Activated CD4-positive, alpha-beta T cell treated with anti-CD3 and anti-CD28 coated beads, Interleukin-10, Interleukin-2, amounts not matched to agents 100 ng/mL and 50 ng/mL, durations not matched to agents 16 hours and 8 hours (primary cell): ENCODE measurements at regions not wholly inside any gene's neighbourhood (a gene's known extent, or its start where the extent isn't known, plus 50 kb on each side); places are given as distances from the start of the nearest gene placed in this dataset.

Experiments used
- DNase-seq: peaks from one replicate; pipeline ENCODE4 v3.0.0-alpha.2; 2020

DNA sequence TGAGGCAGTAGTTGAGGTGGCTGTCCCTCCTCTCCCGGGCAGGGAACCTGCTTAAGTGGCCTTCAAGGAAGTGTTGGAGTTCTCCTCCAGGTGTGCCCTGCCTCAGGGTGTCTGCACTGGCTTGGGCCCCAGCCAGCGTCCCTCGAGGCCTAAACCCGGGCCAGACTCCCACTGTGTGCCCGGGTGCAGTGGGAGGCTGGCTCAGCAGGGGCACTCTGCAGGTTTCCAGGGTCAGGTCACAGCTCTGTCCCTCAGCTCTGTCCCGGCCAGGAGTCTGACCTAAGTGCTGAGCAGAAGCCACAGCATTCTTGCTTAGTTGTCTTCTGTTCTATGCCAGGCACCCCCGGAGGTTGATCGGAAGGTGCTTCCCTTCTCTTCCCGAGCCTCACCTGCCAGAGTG, 69.0 kb upstream of the OTOS start:
- DNase-seq: no peak

DNA sequence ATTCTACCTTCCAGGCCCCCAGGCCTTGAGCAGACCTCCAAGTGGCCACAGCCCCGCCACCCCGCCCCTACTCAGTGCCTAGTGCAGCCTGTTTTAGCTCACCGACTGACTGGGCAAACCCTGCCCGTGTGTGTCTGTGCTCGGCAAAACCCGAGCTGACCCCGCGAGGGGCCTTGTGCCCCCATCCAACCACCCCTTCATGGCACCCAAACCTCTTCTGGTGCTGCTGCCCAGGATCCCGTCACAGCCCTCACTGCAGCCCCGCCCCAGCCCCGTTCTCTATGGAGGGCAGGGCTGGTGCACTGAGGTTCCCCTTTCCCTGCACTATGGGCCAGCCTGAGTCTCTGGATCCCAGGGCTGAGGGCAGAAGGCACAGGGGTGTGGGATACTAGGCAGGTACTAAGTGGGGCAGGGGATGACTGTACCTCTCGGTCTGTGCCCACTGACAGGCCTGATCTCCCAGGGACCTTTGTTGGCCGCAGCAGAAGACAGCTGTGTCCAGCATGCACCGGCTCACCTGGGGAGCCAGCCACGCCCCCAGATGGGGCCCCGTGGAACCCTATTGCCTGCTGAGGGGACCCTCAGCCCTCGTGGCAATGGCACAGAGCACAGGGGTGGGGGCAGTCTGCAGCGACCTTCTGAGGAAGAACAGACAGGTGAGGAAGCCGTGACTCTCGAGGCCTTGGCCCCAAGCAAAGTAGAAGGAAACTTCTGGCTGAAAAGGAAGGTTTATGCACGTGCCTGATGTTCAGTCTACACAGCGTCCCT, 69.9 kb upstream of the OTOS start:
- DNase-seq: no peak

DNA sequence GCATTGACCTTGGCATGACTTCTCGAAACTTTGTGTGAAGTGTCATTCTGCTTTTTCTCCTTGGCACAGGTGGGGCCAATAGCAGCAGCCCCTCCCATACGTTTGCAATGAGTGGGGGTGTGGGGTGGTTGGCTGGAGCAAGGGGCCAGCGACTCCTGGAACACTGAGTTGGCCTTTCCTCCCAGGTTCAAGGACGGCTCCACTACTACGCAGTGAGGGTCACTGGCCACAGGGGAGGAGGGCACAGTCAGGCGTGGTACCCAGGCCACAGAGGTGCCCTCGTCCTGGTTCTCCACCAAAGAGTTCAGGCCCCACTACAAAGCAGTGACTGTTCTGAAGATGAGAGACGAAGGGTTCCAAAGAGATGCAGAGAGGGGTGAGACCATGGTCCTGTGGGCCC, 70.6 kb upstream of the OTOS start:
- DNase-seq: no peak

DNA sequence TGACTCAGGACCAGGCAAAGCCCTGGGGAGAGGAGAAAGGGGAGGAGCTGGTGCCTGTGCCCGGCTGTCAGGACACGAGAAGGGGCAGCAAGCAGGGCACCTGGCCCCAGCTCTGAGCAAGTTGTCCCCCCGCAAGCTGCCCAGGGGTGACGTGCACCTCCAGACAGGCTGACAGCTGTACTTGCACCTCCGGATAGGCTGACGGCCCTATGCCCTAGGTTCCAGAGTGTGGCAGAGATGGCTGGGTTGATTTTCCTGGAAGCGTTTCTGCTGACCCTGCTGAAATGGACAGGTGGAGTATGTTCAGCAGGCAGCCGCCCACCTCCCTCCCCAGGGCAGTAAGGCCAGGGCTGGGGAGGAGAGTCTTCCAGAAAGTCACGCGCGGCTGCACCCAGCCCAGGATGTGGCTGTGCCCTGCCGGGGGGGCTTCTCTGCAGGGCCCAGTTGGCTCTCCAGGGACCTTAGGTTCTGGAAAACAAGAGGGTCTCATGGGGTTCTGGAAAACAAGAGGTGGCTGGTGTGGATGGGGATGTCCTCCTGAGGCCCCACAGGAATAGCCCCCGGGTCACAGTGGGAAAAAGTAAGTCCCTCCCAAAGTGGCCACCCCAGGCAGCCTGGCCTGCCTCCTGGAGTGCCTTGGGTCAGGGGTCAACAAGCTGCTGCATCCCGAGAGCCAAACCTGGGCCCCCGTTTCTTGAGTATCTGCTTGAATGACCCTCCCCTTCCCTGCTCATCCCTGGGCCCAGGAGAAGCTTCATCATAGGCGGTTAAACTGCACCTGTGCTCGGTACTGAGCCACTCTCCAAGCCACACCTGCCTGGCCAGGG, 71.4 kb upstream of the OTOS start:
- DNase-seq: no peak

DNA sequence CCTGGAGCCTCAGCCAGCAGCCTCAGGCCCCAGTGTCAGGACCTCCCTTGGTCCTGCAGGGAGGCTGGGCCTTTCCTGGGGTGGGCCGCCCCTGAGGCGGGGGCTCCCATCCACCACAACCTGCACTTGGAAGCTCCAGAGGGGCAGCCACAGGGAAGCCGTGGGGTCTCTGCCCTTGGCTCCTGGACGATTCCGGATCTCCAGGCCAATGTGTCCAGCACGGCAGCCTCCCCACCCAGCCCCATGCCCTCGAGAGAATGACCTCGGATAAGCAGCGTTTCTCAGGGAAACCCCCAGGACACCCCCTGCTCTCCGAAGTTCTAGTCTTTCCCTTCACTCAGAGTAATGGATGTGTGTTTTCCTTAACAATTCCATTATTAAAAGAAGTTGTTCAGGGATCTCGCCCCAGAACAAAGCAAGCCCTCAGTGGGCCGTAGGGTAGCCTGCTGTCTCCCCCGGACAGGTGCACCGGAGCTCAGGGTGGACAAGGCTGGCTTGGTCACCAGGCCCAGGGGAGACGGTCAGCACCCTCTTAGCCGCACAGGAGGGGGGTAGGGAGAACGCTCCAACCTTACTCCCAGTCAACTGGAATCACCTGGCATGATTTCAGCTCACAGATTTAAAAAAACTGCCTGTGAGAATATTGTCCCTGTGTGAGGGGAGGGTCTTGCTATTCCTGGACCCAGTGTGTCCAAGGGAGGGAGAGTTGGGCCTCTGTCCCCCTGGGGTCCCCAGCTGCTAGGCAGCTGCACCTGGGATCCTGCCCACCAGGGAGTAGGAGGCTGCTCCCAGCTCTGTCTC, 72.2 kb upstream of the OTOS start:
- no peak for DNase-seq

DNA sequence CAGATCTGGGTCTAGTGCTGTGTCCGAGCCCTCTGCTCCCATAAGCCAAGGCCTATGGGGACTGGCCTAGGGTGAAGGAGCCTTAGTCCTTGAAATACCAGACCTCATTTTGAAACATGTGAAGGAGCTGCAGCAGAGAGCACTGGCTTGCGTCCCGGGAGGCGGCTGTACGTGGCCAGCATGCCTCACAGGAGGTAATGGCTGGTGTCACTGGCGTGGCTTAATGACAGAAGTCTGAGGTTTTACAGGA, 72.7 kb upstream of the OTOS start:
- no peak for DNase-seq

DNA sequence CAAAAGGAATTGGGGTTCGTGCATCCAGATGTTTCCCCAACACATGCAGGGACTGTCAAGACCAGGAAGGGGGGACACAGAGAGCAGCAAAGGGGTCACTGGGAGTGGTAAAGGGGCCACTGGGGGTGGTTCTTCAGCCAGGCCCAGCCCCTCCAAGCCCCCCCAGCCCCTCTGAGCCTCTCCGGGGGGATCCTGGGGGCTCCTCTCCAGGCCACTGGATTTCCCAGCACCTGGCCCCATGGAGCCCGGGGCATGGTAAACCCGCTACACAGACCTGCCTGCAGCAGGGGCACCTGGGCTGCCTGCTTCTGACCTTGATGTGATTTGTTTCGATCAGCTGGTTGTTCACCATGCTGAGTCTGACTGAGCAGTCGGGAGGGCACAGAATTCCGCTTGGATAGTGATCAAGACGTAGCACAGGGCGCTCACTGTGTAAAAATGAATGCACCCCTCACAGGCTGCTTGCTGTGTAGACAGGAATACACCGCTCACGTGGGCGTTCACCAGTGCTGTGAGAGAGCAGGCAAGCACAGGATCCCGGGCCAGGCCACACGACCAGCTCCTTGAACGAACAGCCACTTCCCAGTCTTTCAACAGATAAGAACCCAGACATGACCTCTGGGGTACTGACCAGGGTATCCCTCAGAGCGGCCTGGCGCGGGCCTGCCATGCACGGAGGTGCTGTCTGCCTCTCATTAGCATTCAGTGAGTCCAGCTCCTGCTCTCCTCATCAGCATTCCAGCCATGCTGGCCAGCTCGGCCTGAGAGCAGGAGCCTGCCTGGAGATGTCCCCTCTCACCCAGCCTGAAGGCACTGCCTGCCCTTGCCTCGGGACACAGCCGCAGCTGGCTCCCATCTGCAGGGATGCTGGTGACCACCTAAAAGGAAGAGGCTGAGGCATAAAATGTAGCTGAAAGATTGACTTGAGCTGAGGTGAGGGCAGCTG, 73.3 kb upstream of the OTOS start:
- DNase-seq: no peak

DNA sequence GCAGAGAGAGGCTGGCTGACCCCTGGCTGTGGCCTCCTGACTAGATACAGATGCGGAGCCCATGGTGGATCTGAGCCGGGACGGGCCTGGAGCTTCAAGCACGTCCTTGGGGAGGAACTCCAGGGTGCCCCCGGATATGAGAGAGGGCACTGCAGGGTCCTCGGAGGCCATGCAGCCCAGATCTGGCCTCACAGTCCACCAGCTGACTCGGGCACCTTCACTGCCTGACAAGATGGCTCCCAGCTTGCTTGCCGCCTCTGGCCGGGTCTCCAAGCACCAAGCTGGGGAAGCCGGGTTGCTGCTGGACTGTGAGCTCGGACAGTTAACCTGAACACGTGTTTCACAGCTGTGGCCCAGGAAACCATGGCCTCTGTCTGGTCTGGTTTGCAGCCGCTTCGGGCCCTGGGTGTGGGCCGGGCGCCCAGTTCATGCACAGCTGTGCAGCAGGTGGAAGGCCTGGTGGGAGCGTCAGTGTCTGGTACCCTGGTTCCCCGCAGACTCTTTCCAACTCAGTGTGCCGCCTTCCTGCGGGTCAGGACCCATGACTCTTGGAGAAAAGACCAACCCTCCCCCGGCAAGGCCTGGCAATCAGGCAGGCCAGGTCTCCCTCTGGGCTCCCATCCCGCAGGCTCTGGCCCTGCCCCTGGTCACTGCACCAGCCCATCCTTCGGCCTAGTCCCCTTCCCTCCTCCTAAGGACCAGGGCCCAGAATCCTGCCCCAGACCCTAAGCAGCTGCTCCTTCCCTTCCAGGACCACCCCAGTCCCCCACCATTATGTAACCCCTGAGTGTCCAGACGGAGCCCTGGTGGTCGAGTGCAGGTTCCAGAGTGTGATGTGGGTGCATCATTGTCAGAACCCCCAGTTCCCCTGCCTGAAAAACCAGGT, 74.6 kb upstream of the OTOS start:
- DNase-seq: no peak

DNA sequence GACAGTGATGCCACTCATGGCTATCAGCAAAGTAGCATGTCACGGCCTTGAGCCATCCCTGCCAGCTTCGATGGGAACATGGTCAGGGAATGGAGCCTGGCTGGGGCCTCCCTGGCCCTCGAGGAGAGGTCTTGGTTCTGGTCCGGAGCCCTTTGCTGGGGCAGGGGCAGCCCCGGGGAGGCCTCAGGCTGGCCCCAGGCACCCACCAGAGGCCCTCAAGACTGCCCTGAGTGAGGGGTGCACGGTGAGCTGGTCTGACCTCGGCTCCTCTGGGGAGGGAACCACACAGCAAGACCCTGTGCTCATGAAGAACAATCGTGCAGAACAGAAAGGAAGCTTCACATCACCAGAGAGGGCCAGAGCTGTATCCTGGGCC, 75.2 kb upstream of the OTOS start:
- DNase-seq: no peak

DNA sequence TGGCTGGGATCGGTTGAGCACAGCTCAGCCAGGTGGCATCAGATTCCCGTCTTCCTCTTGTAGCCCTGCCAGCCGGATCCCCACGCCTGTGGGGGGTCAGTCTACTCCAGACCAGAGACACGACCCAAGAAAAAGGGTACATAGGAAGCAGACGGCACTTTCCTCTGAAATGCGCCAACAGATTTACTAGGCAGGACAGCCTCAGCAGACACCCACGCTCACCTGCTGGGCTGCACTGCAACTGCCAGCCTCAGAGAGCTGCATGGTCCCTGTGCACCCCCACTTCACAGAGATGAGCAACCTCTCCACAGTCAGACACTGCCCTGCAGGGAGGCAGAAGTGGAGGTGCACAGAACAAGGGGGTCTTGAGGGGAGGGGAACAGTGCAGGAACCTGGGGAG, 75.7 kb upstream of the OTOS start:
- DNase-seq: no peak

DNA sequence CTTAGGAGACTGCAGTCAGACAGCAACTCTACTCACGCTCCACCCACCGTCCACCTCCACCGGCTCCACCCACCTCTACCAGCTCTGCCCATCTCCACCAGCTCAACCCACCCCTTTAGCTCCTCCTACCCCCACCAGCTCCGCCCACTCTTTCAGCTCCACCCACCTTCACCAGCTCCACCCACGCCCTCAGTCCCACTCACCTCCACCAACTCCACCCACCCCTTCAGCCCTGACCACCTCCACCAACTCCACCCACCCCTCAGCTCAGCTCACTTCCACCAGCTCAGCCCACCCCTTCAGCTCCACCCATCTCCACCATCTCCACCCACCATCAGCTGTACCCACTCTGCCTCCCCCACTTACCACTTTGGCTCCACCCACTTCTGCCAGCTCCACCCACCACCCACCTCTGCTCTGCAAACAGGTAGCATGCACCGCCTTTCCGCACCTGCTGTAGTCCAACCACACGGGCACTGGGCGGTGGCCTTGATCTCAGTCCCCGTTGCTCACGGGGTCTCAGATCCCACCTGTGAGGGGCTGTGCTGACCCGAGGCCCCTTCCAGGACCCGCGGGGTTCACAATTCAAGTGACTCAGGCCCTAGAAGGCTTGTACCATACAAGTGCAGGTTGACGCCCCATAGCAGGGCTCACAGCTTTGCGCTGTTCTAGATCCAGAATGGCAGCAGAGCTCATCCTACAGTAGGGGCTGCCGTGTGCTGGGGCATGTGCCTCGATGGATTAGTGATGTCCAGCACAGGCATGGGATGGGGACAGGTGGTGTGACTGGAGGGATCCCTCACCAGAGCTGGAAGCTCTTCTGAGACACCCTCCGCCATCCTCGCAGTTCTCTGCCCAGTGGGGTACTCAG, 77.2 kb upstream of the OTOS start:
- DNase-seq: peak; percentile 30

DNA sequence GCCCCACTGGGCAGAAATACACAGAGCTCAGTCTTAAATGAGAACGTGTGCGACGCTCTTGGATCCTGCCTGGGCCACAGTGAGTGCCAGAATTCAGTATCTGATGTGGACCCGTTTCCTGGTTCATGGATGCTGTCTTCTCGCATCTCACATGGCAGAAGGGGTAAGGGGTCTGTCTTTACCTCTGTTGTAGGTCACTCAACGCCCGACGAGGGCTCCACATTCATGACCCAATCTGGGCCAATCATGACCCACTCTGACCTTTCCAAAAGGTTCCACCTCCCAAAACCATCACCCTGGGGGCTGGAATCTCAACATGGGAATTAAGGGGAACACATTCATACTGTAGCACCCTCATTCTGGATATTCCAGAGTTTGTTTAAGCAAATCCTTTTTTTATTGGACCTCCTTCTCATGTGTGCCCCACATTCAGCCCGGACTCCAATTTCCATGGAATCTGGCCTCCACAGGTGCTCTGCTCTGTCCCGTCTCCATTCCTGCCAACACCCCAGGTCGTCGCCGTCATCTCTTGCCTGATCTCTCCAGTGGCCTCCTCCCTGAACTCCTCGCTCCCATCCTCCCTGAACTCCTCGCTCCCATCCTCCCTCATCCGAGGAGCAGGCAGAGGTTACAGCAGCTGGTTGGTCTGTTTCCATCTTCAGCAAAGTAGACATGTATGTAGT, 78.9 kb upstream of the OTOS start:
- no peak for DNase-seq

DNA sequence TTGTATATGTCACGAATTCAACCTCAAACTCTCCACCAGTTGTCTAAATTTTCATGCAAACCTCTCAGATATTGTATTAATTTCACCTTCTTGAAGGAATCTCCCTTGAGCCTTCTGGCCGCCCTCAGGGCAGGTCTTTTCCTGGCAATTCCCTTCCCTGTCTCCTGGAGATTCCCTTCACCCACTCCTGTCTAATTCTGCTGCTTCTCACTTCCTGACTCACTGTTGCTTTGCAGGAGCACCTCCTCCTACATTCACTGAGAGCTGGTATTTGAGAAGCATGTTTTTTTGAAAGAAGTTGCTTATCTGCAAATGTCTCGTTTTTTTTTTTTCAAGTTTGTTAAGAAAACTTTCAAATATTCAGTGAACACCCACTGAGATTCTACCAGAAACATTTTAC, 79.9 kb upstream of the OTOS start:
- no peak for DNase-seq

DNA sequence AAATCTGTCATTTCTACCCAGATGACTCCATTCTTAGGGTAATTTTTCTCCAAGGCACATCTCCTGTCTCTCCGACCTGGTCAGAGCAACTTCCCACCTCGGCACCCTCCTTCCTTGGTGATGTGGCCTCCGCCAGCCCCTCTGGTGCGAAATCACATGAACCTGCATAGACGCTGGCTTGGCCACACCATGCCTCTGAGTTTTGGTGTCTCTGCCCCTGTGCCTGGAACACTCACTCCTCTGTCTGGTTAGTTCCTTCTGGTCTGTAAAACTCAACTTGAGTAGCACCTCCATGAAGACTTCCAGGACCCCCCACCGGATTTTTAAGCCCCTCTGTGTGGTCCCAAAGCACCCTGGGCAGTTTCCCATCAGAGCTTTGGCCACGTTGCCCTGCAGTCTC, 83.2 kb upstream of the OTOS start:
- DNase-seq: no peak

DNA sequence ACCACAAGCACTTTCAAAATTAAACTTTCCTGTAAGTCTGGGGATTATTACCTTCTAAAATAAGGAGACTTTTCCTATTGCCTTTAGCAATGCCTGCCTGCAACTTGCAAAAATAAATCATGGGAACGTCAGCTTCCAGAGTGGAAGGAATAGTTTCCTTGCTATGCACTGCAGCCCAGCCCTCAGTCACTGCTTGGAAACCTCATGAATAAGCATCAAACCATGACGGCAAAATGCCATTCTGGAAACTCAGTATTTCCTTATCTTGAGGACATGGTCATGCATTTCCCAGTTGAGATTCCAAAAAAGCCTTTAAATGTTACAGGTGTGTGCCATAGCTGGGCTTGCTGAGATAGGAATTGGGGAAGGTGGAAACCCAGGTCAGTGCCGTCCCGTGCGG, 84.2 kb upstream of the OTOS start:
- DNase-seq: no peak

DNA sequence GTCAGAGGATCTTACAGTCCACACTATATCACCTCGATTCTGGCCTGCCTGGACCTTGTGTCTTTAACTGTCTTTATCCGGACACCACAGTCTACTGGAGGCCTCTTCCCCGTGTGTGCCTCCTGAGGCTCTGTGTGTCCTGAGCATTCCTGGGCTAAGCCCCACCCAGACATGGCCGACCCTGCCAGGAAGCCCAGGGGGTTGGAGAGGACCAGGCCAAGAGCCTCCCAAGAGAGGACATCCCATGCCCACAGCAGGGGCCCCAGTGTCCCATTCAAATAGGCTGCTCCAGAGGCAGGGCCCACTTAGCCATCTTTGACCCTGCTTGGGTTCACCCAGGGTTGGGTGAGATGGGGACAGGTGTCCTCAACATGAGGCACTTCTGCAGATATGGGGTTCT, 84.7 kb upstream of the OTOS start:
- no peak for DNase-seq

DNA sequence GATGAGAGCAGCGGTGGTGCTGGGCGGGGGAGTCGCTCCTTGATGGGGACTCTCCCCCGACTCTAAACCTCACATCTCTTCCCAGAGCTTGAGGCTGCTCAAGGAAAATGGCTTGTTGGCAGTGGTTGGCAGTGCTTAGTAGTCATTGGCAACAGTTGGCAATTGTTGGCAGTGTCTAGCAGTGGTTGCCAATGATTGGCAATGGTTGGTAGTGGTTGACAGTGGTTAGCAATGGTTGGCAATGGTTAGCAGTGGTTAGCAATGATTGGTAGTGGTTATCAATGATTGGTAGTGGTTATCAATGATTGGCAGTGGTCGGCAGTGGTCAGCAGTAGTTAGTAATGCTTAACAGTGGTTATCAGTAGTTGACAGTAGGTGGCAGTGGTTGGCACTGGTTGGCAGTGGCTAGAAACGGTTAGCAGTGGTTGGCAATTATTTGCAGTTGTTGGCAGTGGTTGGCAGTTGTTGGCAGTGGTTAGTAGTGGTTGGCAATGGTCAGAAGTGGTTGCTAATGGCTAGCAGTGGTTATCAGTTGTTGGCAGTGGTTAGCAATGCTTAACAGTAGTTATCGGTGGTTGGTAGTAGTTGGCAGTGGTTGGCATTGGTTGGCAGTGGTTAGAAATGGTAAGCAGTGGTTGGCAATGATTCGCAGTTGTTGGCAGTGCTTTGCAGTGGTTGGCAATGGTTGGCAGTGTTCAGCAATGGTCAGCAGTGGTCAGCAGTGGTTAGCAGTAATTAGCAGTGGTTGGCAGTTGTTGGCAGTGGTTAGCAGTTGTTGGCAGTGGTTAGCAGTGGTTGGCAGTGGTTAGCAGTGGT, 85.4 kb upstream of the OTOS start:
- no peak for DNase-seq

DNA sequence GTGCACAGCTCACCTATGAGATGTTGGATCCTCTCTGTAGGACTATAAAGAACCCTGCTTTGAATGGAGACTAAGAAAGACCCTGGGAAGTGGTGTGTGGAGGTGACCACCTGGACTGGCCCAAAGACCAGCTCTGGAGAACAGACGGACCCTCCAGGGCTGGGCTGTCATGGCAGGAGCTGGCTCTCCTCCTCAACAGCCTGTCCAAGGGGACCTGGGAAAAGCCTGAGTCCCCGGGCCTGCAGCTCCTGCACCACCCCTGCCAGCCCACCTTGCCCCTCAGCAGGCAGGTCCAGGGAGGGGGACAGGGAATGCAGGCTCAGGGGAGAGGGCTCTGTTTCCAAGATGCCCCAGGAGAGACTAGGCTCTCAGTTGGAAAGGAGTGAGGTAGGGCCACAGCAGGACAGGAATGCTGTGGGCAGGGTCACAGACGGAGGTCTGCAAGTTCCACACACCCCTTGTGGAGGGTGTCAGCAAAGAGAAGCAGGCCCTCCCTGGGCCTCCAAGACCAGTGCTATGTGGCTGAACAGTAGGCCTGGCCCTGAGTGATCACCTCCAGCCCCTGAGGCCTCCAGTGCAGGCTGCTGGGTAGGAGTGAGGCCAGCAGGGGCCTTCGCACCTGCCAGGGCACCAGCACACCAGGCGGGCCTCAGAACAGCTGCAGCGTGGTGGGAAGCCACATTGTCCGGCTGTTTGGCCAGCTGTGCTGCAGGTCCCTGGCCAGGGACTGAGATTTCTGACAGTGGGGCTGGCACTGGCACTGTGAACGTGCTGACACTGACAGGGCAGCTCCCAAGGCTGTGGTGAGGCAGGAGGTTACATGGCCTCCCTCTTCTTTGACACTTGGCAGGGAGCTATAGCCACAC, 86.4 kb upstream of the OTOS start:
- DNase-seq: no peak
